Right lung (tissue), 2 donors: ENCODE measurements at regions not wholly inside any gene's neighbourhood (a gene's known extent, or its start where the extent isn't known, plus 50 kb on each side); places are given as distances from the start of the nearest gene placed in this dataset.
A peak's percentile ranks its signal among the peaks of the same experiment; 100 is the strongest.
"Not testable (repeated sequence)": the region's sequence is repeated elsewhere in the genome, so short reads cannot be mapped to it uniquely, and the experiment has no call there.

ENCODE experiments used
- DNase-seq, 2 donors: peaks; one replicate each; pipeline ENCODE4 v3.0.0-alpha.2; 2013

- no peak for DNase-seq
These were observed 197.0 kb upstream of the FKBP1C start for GRCh38 chr6:63014290-63014689.

DNA sequence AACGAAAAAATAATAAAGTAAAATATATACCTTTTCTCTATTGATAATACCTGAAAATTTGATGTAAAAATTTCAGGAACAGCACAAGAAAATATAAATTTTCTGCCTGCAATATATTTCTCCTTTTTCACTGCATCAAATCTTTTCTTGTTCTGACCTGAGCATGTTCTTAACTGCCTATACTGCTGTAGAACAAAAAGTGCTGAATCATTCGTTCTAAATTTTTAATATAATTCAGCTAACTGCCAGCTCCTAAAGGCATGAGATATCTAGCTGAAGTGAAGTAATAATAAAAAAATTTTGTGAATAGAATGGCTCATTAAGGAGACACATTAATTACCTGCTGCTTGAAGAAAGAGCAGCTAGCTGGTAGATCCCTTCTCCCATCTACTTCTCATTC, 188.6 kb upstream of the FKBP1C start:
- DNase-seq: no peak

DNA sequence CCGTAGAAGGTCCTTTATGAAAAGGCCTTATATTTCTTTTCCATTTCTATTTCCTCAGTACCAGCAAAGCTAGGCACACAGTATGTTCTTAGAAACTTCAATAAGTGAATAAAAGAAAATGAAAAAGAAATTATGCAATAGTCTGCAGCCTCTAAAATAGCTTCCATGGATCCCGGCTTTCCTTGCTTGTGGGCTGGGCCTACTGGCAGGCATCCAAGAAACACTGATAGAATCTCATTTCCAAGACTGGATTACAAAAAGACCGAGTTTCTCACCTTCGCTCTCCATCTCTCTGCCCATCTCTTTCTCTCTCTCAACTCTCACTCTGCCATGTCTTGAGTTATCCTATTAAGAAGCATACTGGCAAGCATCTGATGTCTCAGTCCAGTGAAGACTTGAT, 187.5 kb upstream of the FKBP1C start:
- DNase-seq: no peak

DNA sequence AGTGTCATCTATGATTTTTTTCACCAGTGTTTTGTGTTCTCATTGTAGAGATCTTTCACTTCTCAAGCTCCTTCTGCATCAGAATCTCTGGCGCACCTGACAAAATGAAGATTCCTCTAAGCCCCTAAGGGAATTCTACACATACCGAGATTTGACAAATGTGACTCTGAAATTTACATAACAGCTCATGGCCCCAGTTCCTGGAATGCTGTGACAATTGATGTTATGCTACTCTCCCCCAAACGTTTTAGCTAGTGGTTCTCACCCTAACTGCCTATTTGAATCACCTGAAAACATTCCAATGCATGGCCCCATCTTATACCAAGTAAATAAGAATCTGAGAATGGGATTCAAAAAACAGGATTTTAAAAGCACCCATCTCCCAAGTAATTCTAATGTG, 162.1 kb upstream of the FKBP1C start:
- DNase-seq: no peak

DNA sequence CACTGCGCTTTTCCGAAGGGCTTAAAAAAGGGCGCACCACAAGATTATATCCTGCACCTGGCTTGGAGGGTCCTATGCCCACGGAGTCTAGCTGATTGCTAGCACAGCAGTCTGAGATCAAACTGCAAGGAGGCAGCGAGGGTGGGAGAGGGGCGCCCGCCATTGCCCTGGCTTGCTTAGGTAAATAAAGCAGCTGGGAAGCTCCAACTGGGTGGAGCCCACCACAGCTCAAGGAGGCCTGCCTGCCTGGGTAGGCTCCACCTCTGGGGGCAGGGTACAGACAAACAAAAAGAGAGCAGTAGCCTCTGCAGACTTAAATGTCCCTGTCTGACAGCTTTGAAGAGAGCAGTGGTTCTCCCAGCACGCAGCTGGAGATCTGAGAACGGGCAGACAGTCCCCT, 158.1 kb upstream of the FKBP1C start:
- DNase-seq: not testable (repeated sequence)

DNA sequence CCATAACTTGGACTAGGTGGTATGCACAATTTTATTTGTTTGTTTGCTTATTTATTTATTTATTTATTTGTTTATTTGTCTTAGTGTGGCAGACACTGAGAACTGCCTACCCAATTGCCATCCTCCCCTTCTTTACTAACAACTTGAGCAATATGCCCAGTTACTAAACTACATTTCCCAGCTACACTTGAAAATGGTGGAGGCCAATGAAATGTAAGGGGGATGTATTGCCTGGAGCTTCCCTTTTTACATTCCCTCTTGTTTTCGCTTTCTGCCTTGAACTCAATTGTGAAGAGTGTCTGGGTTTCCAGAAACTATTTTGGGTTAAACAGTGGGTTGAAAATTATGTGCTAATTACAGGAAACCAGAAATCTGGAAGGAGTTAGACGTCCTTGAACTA, 152.7 kb upstream of the FKBP1C start:
- DNase-seq: no peak

GRCh38 chr6:63063631-63064271, 147.5 kb upstream of the FKBP1C start:
- DNase-seq: no peak

DNA sequence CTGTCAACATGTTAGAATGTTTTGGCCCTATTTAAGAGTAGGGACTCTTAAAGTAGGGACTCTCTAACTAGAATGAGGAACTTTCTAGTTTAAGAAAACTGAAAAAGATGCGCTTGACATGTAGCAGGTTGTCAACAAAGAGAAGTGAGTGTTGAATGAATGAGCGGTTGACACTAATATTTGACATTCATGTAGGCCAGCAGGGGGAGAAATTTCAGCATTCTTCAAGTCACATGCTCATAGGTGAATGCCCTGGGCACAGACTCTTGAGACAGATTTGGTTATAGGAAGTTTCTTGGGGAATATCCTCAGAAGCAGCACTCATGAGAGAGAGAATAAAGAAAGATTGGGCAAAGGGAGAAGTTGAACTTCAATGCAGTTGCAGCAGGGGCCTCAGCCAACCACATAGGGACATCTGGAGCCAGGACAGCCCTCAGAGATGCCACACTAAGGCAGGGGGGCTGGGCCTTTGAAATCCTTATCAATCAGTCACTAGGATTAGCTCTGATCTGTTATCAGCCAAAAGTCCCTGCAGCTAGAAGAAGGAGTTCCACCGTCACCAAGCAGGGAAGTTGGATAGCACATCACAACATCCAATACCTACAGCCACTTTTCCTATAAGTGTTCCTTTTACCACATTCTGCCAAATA, 145.1 kb upstream of the FKBP1C start:
- no peak for DNase-seq

- DNase-seq: no peak
These were observed 116.3 kb upstream of the FKBP1C start for GRCh38 chr6:63094947-63095346.

DNA sequence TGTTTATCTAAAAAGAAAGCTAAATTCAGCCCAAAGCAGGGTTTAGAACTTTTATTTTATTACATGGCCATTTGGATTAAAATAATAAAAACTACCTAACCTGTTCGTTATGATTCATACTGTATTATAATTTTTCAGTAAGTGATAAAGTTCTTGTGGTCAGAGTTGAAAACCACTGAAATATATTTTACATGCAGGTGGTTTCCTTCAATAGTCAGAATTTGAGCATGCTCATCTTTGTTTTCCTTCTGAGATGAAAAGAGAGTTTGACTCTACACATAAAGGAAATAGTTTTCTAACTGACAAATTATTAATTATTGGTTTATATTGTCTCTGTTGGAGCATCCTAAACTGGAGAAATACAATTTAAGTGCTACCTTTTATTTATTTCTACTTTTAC, 114.0 kb upstream of the FKBP1C start:
- no peak for DNase-seq

DNA sequence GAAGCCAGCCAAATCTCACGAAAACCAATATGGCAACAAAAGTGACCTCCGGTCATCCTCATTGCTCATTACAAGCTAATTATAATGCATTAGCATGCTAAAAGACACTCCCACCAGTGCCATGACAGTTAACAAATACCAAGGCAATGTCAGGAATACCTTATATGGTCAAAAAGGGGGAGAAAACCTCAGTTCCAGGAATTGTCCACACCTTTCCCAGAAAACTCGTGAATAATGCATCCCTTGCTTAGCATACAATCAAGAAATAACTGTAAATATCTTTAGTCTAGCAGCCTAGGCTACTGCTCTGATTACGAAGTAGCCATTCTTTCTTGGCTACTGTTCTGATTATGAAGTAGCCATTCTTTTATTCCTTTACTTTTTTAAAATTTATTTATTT, 112.5 kb upstream of the FKBP1C start:
- no peak for DNase-seq

DNA sequence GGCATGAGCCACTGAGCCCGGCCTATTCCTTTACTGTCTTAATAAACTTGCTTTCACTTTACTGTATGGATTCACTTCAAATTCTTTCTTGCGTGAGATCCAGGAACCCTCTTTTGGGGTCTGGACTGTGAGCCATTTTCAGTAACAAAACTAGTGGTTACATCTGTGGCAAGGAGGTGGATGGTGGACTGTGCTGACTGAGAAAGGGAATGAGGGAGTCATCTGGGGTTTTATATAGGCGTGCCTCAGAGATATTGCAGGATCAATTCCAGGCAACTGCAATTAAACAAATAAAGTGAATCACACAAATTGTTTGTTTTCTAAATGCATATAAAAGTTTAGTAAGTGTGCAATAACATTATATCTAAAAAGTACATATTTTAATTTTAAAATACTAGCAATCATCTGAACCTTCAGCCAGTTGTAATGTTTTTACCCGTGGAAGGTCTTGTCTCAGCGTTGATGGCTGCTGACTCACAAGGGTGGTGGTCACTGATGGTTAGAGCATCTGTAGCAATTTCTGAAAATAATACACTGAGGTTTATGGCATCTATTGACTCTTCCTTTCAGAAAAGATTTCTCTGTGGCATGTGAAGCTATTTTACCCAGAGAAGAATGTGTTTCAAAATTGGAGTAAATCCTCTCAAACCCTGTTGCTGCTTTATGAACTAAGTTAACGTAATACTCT, 111.4 kb upstream of the FKBP1C start:
- no peak for DNase-seq

DNA sequence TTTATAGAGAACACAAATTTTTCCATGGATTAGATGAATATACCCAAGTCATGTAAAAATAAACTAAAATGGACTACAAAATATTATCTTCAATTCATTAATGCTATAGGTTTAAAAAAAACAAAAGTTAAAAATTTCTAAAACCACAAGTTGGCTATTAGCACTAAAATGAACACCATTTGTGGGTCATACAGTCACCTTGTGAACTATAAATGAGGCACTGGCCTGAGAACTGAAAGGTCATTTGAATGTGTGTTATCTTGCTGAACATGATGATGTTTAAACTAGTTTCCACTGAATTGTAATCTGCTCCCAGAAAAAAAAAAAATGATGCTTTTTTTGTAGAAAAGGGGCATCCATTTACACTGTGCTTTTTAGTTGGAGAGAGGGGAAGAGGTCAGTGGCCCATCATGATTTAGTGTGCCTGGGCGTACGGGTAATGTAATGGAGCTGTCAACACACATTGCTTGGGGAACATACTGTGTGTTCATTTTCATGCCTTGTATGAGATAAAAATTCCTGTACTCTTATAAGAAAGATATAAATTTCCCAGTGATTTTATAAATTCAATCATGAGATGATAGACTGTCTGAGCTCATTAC, 96.6 kb upstream of the FKBP1C start:
- DNase-seq: no peak

GRCh38 chr6:63121166-63121565, 90.1 kb upstream of the FKBP1C start:
- DNase-seq: no peak

DNA sequence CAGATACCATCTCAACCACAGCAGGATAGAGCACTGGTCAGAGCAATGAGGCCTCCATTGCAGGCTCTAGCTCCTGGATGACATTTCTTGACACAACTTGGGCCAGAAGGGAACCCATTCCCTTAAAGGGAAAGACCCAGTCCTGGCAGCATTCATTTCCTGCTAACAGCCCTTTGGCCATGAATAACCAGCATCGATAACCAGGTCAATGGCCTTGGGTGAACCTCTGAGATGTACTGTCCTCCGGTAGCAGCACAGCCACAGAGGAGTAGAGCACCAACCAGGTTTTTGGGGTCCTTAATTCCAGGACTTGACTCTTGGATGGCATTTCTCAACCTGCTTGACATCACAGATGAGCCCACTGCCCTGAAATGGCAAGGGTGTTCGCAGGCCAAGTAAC, 71.2 kb upstream of the FKBP1C start:
- DNase-seq: no peak

GRCh38 chr6:63140692-63141318, 70.5 kb upstream of the FKBP1C start:
- peak; percentile 11 to 19 for DNase-seq

GRCh38 chr6:63149730-63150129, 61.5 kb upstream of the FKBP1C start:
- no peak for DNase-seq

DNA sequence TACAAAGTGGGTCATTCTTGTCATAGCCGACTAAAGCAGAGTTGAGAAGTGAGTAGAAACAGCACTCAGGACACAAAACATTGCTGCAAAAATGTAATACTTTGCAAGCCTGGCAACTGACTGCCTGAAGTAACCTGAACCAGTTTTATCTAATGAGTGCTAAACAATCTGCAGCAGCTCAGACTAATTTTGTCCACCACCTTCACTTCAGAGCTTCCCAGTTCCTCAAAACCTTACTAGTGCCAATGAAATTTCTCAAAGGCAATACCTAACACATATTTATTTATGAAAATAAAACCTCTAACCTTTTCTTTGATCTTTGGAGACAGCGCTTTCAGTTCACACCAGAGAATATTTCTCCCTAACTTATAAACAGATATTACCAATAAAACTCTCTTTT, 56.7 kb upstream of the FKBP1C start:
- no peak for DNase-seq
